Activated CD4-positive, alpha-beta T cell treated with anti-CD3 and anti-CD28 coated beads, Interleukin-2, amount 10 ng/mL, durations not matched to agents 7 days and 5 days (primary cell): ENCODE measurements at regions not wholly inside any gene's neighbourhood (a gene's known extent, or its start where the extent isn't known, plus 50 kb on each side); places are given as distances from the start of the nearest gene placed in this dataset.

Experiments used
- CTCF ChIA-PET: fragments of 350-600 bp; sonication (Branson Sonifier 250); formaldehyde crosslinking; loops from one replicate; lab custom pipeline; 2021; ENCODE audit warnings: antibody characterized with exemption; lab: Charles Lee
- POLR2A ChIA-PET: fragments of 350-600 bp; sonication (Branson Sonifier 250); formaldehyde crosslinking; loops from one replicate; lab custom pipeline; 2021; ENCODE audit warnings: antibody characterized with exemption; lab: Charles Lee
- DNase-seq: peaks from one replicate; pipeline ENCODE4 v3.0.0-alpha.2; 2020
- H3K27ac Mint-ChIP-seq: one replicate; pipeline ENCODE4 v1.8.0; 2021; ENCODE audit warnings: mild to moderate bottlenecking, moderate library complexity, mixed read lengths
- H3K27me3 Mint-ChIP-seq: one replicate; pipeline ENCODE4 v1.8.0; 2021; ENCODE audit warnings: mixed read lengths
- H3K36me3 Mint-ChIP-seq: one replicate; pipeline ENCODE4 v1.8.0; 2021; ENCODE audit warnings: low read depth, mixed read lengths
- H3K4me1 Mint-ChIP-seq: one replicate; pipeline ENCODE4 v1.8.0; 2021; ENCODE audit warnings: mixed read lengths
- H3K4me3 Mint-ChIP-seq: one replicate; pipeline ENCODE4 v1.8.0; 2021; ENCODE audit warnings: mild to moderate bottlenecking, moderate library complexity, mixed read lengths
- H3K9me3 Mint-ChIP-seq: one replicate; pipeline ENCODE4 v1.8.0; 2021; ENCODE audit warnings: mixed read lengths

DNA sequence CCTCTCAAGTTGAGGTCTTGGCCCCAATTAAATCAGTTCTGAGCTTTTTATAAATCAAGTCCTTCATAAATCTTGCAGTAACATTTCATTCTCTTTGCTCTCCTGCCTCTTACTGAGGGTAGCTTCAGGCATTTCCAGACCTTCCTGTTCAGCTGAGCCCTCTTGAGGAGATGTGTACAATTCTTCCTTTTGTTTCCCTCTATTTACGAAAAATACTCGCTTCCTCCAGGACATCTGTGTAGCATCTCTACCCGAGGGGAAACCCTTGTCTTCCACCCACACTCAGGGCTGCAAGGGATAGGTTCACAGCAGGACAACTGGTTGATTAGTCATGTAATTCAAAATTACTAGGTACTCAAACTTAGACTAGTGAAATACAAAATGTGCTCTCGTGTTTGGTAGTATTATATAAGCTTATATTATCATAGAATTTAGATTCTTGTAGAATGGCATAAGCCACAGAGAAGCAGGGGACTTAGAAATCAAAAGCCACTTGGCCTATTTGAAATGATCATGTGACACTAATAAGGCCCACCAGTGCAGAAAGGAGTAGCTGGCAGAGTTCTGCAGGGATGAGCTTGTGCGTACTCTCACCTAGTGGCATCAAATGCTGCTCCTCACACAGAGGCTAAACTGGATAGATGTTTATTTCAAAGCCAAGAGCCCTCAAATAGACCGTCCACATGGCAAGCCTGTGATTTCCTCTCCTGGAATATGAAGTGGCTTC is 126.7 kb downstream of the GDAP2 start:
- Mint-ChIP-seq H3K27me3 (peaks cover 32% of the 10 kb centered on the region), H3K9me3 (no peaks in the 10 kb centered on the region), H3K4me3 (no peak overlapping the region), H3K27ac (no peak overlapping the region), H3K36me3 (no peaks in the 10 kb centered on the region), H3K4me1 (no peaks in the 10 kb centered on the region)
- ChIA-PET POLR2A (no interaction called here), CTCF (interaction anchor here (1.6 kb wide), 2 partner anchors 9 to 48 kb away, joined by 3 to 4 read pairs; no protein-coding TSS in a partner anchor)
- DNase-seq = no peak

DNA sequence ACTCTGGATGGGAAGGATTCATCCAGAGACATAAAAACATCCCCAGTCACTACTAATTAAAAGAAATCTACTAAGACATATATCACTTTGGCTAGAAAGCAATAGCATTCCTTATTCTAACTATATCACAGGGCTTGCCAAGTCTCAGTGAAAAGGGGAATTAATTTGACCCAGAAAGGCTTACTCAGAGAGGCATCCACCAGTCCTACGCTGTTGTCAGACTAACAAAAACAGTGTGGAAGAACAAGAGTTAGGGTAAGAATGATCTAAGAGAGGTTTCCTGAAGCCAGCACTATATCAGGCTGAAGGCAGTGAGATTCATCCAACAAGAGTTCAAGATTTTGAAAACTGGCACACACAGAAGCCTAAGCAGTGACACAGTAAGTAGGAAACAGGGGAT is 126.1 kb downstream of the GDAP2 start:
- POLR2A ChIA-PET = no interaction called here
- no peaks in the 10 kb centered on the region for H3K4me1 Mint-ChIP-seq

DNA sequence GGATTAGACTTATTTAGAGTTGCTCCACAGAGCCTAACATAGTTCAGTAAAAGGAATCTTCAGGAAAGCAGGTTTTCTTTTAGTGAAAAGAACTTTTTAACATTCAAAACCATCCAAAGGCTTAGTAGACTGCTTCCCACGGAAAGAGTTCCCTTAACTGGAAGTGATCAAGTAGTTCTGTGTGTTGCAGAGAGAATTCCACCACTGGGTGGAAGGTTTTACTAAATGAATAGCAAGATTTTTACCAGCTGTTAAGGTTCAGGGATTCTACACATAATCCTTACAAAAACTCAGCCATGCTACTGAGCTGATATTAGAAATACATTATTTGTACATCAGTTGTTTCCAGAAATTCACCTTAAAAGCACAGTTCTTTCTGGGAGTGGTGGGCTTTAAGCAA is 119.7 kb downstream of the GDAP2 start:
- no peaks in the 10 kb centered on the region for H3K9me3 Mint-ChIP-seq
- DNase-seq = no peak
- H3K27ac Mint-ChIP-seq = no peak overlapping the region
- H3K36me3 Mint-ChIP-seq = no peaks in the 10 kb centered on the region
- CTCF ChIA-PET = no interaction called here
- POLR2A ChIA-PET = no interaction called here
- peaks cover 8% of the 10 kb centered on the region for H3K4me1 Mint-ChIP-seq
- no peak overlapping the region for H3K4me3 Mint-ChIP-seq
- peaks cover 22% of the 10 kb centered on the region for H3K27me3 Mint-ChIP-seq

More for the DNA sequence above, 126.1 kb downstream of the GDAP2 start:
- no peak for DNase-seq
- H3K9me3 Mint-ChIP-seq = no peaks in the 10 kb centered on the region
- no peak overlapping the region for H3K27ac Mint-ChIP-seq
- peaks cover 32% of the 10 kb centered on the region for H3K27me3 Mint-ChIP-seq
- CTCF ChIA-PET = no interaction called here
- H3K4me3 Mint-ChIP-seq = no peak overlapping the region
- H3K36me3 Mint-ChIP-seq = no peaks in the 10 kb centered on the region

DNA sequence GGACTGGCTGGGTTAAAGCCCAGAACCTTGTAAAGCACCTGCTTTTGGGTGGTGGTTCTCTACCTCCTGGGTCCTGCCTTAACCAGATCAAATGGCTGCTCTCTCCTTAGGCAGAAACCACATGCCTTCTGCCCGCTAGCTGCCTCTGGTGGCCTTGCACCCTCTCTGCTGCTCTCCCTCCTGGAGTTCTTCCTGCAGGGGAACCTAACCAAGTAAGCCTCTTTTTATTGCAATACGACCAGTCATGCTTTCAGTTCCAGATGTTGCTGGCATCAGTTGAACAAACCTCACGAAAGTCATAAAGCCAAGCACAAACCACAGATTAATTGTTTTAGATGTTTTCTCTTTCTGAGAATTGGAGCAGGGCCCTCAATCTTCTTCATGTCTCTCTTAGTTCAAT is 118.9 kb downstream of the GDAP2 start:
- Mint-ChIP-seq H3K4me1 (peaks cover 8% of the 10 kb centered on the region), H3K36me3 (no peaks in the 10 kb centered on the region), H3K27ac (no peak overlapping the region), H3K4me3 (no peak overlapping the region), H3K9me3 (no peaks in the 10 kb centered on the region), H3K27me3 (peaks cover 15% of the 10 kb centered on the region)
- ChIA-PET POLR2A (no interaction called here), CTCF (no interaction called here)
- DNase-seq = peak; percentile 12

DNA sequence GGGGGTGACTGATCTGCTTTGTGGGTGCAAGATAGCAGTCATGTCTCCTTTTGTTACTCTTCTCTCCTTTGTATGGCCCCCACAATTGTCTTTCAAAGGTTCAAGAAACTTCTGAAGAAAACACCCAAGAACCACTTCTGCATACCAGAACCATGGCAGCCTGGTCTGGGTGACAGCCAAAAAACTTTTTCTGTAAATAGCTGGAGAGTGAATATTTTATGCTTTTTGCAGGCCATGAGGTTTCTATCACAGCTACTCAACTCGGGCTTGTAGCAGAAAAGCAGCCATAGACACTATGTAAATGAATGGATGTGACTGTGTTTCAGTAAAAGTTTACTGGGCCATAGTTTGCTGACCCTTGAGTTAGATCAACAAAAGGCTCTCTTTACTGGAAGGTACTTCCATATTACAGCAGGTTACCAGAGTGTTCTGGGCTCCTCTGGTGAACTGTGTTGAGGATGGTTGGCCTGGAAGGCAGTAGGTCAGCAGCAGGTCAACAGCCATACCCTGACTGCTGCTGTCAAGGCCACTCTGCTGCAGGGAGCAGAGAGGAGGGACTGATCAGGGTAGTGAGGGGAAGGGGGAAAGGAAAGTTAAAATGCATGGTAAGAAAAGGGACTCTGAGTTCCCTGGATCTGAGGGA is 116.4 kb downstream of the GDAP2 start:
- ChIA-PET CTCF (no interaction called here), POLR2A (no interaction called here)
- peaks cover 8% of the 10 kb centered on the region for H3K4me1 Mint-ChIP-seq
- H3K36me3 Mint-ChIP-seq = no peaks in the 10 kb centered on the region
- H3K27me3 Mint-ChIP-seq = peaks cover 3% of the 10 kb centered on the region
- H3K27ac Mint-ChIP-seq = no peak overlapping the region
- H3K4me3 Mint-ChIP-seq = no peak overlapping the region
- H3K9me3 Mint-ChIP-seq = no peaks in the 10 kb centered on the region
- no peak for DNase-seq
